ENCODE measurements at regions not wholly inside any gene's neighbourhood (a gene's known extent, or its start where the extent isn't known, plus 50 kb on each side); places are given as distances from the start of the nearest gene placed in this dataset.
"Not testable (repeated sequence)": the region's sequence is repeated elsewhere in the genome, so short reads cannot be mapped to it uniquely, and the experiment has no call there.

GRCh38 chr6:786946-787763 lies 94.2 kb upstream of the EXOC2 start:
- Mint-ChIP-seq H3K27me3 (peaks cover 15% of the 10 kb centered on the region), H3K4me3 (no peak overlapping the region), H3K36me3 (no peaks in the 10 kb centered on the region), H3K4me1 (peaks cover 4% of the 10 kb centered on the region), H3K27ac (no peak overlapping the region), H3K9me3 (no peaks in the 10 kb centered on the region)
- no peak for ATAC-seq (ENCODE audit: low read depth)
- DNase-seq (ENCODE audit: low spot score in 2 of 2), result no peak

- Mint-ChIP-seq H3K27me3 (peaks cover 6% of the 10 kb centered on the region), H3K4me3 (no peak overlapping the region), H3K27ac (no peak overlapping the region), H3K4me1 (peaks cover 4% of the 10 kb centered on the region), H3K36me3 (no peaks in the 10 kb centered on the region), H3K9me3 (no peaks in the 10 kb centered on the region)
- ATAC-seq (ENCODE audit: low read depth) (no peak), DNase-seq (ENCODE audit: low spot score in 2 of 2) (no peak)
These were observed 91.2 kb upstream of the EXOC2 start for GRCh38 chr6:783966-784735.

GRCh38 chr6:782141-782540 lies 89.2 kb upstream of the EXOC2 start:
- Mint-ChIP-seq H3K27me3 (peaks cover 10% of the 10 kb centered on the region), H3K36me3 (no peaks in the 10 kb centered on the region), H3K4me1 (no peaks in the 10 kb centered on the region), H3K9me3 (no peaks in the 10 kb centered on the region), H3K27ac (no peak overlapping the region), H3K4me3 (no peak overlapping the region)
- no peak for DNase-seq (ENCODE audit: low spot score in 2 of 2)
- no peak for ATAC-seq (ENCODE audit: low read depth)

- Mint-ChIP-seq H3K27ac (no peak overlapping the region), H3K27me3 (peaks cover 12% of the 10 kb centered on the region), H3K36me3 (no peaks in the 10 kb centered on the region), H3K4me3 (no peak overlapping the region), H3K4me1 (no peaks in the 10 kb centered on the region), H3K9me3 (no peaks in the 10 kb centered on the region)
- DNase-seq (ENCODE audit: low spot score in 2 of 2) (no peak), ATAC-seq (ENCODE audit: low read depth) (no peak)
These were observed 88.5 kb upstream of the EXOC2 start for GRCh38 chr6:781350-781961.

- Mint-ChIP-seq H3K36me3 (no peaks in the 10 kb centered on the region), H3K27me3 (peaks cover 12% of the 10 kb centered on the region), H3K4me1 (no peaks in the 10 kb centered on the region), H3K9me3 (no peaks in the 10 kb centered on the region), H3K27ac (no peak overlapping the region), H3K4me3 (no peak overlapping the region)
- no peak for DNase-seq (ENCODE audit: low spot score in 2 of 2)
- ATAC-seq (ENCODE audit: low read depth), result no peak
These were observed 87.8 kb upstream of the EXOC2 start for GRCh38 chr6:780706-781105.

GRCh38 chr6:776951-777350 lies 84.0 kb upstream of the EXOC2 start:
- Mint-ChIP-seq H3K9me3 (no peaks in the 10 kb centered on the region), H3K36me3 (no peaks in the 10 kb centered on the region), H3K27me3 (peaks cover 11% of the 10 kb centered on the region), H3K4me3 (no peak overlapping the region), H3K27ac (no peak overlapping the region), H3K4me1 (no peaks in the 10 kb centered on the region)
- DNase-seq (ENCODE audit: low spot score in 2 of 2) (no peak), ATAC-seq (ENCODE audit: low read depth) (no peak)

- DNase-seq (ENCODE audit: low spot score in 2 of 2) (no peak), ATAC-seq (ENCODE audit: low read depth) (no peak)
- H3K4me1 Mint-ChIP-seq, result no peaks in the 10 kb centered on the region
- H3K4me3 Mint-ChIP-seq, result no peak overlapping the region
- H3K36me3 Mint-ChIP-seq, result no peaks in the 10 kb centered on the region
- H3K27ac Mint-ChIP-seq, result no peak overlapping the region
- peaks cover 2% of the 10 kb centered on the region for H3K9me3 Mint-ChIP-seq
- H3K27me3 Mint-ChIP-seq, result peaks cover 11% of the 10 kb centered on the region
These were observed 83.6 kb upstream of the EXOC2 start for GRCh38 chr6:776528-776931.

- H3K27me3 Mint-ChIP-seq, result peaks cover 13% of the 10 kb centered on the region
- peaks cover 2% of the 10 kb centered on the region for H3K9me3 Mint-ChIP-seq
These were observed 82.9 kb upstream of the EXOC2 start for GRCh38 chr6:775863-776262.

GRCh38 chr6:771683-772082 lies 78.7 kb upstream of the EXOC2 start:
- not testable (repeated sequence) for H3K27ac Mint-ChIP-seq; H3K4me1 Mint-ChIP-seq; H3K4me3 Mint-ChIP-seq; H3K27me3 Mint-ChIP-seq; DNase-seq (ENCODE audit: low spot score in 2 of 2); H3K36me3 Mint-ChIP-seq; H3K9me3 Mint-ChIP-seq; ATAC-seq (ENCODE audit: low read depth)

More at GRCh38 chr6:775863-776262, 82.9 kb upstream of the EXOC2 start:
- ATAC-seq (ENCODE audit: low read depth), result no peak
- Mint-ChIP-seq H3K4me3 (no peak overlapping the region), H3K4me1 (no peaks in the 10 kb centered on the region), H3K27ac (no peak overlapping the region), H3K36me3 (no peaks in the 10 kb centered on the region)
- no peak for DNase-seq (ENCODE audit: low spot score in 2 of 2)

GRCh38 chr6:767755-768512 lies 75.0 kb upstream of the EXOC2 start:
- Mint-ChIP-seq H3K4me3 (no peak overlapping the region), H3K27me3 (peaks cover 18% of the 10 kb centered on the region), H3K4me1 (no peaks in the 10 kb centered on the region), H3K27ac (no peak overlapping the region), H3K36me3 (no peaks in the 10 kb centered on the region), H3K9me3 (peaks cover 2% of the 10 kb centered on the region)
- DNase-seq (ENCODE audit: low spot score in 2 of 2), result no peak
- ATAC-seq (ENCODE audit: low read depth), result no peak

GRCh38 chr6:766625-767024 lies 73.7 kb upstream of the EXOC2 start:
- peaks cover 1% of the 10 kb centered on the region for H3K9me3 Mint-ChIP-seq
- H3K27ac Mint-ChIP-seq, result no peak overlapping the region
- no peaks in the 10 kb centered on the region for H3K36me3 Mint-ChIP-seq
- H3K27me3 Mint-ChIP-seq, result peaks cover 18% of the 10 kb centered on the region
- no peak overlapping the region for H3K4me3 Mint-ChIP-seq
- no peak for ATAC-seq (ENCODE audit: low read depth)
- no peak for DNase-seq (ENCODE audit: low spot score in 2 of 2)
- no peaks in the 10 kb centered on the region for H3K4me1 Mint-ChIP-seq

- Mint-ChIP-seq H3K36me3 (peaks cover 2% of the 10 kb centered on the region), H3K27me3 (peaks cover 15% of the 10 kb centered on the region), H3K9me3 (peaks cover 2% of the 10 kb centered on the region), H3K4me3 (no peak overlapping the region), H3K4me1 (no peaks in the 10 kb centered on the region), H3K27ac (no peak overlapping the region)
- no peak for ATAC-seq (ENCODE audit: low read depth)
- DNase-seq (ENCODE audit: low spot score in 2 of 2), result no peak
These were observed 69.1 kb upstream of the EXOC2 start for GRCh38 chr6:761997-762396.

GRCh38 chr6:760982-761955 lies 68.3 kb upstream of the EXOC2 start:
- no peak for DNase-seq (ENCODE audit: low spot score in 2 of 2)

More at GRCh38 chr6:760982-761955, 68.3 kb upstream of the EXOC2 start:
- H3K36me3 Mint-ChIP-seq, result peaks cover 6% of the 10 kb centered on the region
- H3K27me3 Mint-ChIP-seq, result peaks cover 17% of the 10 kb centered on the region
- no peak for ATAC-seq (ENCODE audit: low read depth)
- no peak overlapping the region for H3K27ac Mint-ChIP-seq
- no peak overlapping the region for H3K4me3 Mint-ChIP-seq
- H3K4me1 Mint-ChIP-seq, result no peaks in the 10 kb centered on the region
- peaks cover 2% of the 10 kb centered on the region for H3K9me3 Mint-ChIP-seq

Measured in memory B cell (primary cell).